GM21529 (cell line): ENCODE measurements at regions not wholly inside any gene's neighbourhood (a gene's known extent, or its start where the extent isn't known, plus 50 kb on each side); places are given as distances from the start of the nearest gene placed in this dataset.

Experiments used
- ATAC-seq: cut with Tn5 transposase; IDR thresholded peaks from one replicate; pipeline ENCODE4 v1.9.1; 2021; ENCODE audit not compliant: unreplicated experiment

DNA sequence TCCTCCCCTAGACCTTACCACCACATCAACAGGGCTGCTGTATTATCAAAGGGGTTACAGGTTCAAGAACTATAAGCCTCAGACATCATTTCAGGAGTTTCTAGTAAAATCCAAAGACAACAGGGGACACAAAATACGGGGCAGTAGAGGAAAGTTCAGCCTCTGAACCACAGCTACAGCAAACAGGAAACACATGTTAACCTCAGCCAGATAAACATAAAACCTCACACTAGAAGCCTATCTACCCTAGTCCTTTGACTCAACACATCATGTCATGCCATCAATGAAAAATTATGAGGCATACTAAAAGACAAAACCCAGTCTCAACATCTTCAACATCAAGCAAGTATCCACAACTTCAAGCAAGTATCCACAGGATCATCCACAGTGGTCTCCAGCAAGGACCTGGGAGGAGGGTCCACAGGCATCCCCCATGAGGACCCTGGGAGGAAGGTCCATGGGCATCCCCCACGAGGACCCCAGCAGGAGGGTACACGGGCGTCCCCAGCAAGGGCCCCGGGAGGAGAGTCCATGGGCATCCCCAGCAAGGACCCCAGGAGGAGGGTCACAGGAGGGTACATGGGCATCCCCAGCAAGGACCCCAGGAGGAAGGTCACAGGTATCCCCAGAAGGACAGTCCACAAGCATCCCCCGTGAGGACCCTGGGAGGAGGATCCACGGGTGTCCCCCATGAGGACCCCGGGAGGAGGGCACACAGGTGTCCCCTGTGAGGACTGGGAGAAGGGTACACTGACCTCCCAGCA lies 440.0 kb downstream of the MATN1 start:
- no peak for ATAC-seq

DNA sequence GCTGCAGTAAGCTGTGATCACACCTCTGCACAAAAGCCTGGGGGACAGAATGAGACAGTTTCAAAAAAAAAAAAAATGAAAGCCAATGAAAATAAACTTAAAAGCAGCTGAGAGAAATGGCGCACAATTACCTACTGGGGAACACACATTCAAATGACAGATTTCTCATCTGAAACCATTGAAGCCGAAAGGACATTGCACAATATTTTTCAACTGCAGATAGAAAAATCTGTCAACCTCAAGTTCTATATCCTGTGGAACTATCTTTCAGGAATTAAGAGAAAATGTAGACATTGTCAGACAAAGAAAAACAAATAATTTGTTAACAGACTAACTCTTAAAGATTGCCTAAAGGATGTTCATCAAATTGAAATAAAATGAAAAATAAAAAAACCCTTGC lies 442.8 kb downstream of the MATN1 start:
- no peak for ATAC-seq

DNA sequence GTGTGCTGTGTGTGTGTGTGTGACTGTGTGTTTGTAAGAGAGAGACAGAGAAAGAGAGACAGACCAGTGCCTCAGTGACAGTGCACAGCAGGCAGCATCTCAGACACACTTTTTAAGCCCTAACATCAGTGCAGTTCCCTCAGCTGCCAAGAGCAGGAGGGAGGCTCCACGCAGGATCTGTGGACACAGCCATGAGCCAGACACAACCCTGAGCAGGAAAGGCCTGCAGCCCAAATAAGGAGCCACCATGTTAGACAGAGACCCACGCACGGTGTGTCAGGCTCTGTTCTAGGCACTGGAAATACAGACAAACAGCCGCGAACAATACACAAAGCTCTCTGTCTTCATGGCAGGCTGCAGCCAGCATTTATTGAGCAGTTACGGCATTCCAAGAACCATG lies 445.5 kb downstream of the MATN1 start:
- no peak for ATAC-seq

DNA sequence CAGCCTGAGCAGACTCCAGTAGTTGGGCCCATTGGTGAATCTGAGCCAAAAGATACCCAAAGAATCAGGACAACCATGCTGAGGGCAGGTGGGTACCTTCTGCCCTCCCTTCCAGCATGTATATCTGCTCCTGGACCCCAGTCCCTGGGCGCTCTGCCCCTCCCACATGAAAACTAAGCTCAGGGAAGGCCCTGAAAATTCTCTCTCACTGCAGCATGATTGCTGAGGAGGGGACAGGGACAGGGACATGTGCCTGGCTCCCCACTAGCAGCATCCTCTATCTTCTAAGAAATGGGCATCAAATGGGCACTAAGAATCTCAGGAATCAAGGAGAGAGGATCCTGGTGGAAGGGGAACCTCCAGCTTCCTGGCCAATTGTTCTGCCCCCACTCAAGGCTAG lies 446.0 kb downstream of the MATN1 start:
- ATAC-seq: no peak

DNA sequence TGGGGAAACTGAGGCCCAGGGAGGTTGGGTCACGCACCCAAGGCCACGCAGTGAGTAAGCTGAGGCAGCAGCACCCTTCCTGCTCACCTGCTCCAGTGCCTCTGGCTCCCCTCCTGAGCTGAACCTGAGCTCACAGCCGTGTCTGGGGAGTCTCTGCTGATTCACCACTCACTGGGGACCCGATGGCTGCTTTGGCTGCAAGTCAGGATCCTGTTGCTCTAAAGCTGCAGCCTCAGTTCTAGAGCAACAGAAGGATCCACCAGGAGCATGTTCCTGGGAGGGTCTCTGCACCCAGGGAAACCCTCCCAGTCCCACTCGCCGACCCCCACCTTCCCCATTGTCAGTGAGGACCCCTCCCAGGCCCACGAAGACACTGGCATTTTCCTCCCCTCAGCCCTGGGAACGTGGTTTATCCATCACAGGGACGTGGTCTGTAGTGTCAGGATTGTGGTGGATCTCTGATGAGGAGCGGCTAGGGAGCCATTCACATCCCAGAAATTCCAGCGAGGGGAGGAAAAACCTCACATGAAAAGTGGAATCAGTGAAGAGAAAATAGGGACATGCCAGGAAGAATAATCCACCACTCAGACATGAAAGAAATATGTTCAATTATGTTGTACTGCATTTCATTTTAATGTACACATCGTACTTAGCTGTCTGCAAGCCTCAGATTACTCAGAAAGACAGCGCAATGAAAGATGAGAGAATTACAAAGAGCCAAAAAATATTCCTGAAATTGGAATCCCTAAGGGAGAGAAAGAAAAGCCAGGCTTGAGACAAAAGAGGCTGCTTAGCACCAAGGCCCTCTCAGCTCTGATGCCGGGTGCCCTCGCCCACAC lies 447.2 kb downstream of the MATN1 start:
- no peak for ATAC-seq

DNA sequence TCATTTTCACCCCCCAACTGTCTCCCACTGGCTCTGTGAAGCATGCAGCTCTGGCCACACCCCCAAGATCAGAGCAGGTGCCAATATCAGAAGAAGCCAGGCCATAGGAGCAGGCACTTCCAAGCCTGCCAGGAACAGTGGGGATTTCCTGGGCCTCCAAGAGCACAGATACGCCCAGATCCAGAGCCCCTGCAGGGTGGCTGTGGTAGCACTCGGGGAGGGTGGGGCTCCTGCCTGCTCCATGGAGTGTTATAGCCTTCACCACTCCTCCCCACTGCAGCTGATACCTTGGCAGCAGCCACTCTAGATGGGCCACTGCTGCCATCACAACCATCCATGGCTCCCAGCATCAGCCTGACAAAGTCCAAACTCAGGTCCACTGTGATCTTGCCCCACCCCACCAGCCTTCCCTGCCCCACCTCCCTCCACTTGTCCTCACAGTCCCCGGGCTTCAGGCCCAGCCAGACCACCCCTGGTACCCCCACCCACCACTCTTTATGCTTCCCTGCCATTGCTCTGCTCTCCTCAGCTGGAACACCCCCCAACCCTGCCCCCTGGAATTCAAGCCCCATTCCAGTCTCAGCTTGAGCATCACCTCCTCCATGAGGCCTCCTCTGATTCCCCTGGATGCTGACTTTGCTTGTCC lies 448.3 kb downstream of the MATN1 start:
- ATAC-seq: no peak

DNA sequence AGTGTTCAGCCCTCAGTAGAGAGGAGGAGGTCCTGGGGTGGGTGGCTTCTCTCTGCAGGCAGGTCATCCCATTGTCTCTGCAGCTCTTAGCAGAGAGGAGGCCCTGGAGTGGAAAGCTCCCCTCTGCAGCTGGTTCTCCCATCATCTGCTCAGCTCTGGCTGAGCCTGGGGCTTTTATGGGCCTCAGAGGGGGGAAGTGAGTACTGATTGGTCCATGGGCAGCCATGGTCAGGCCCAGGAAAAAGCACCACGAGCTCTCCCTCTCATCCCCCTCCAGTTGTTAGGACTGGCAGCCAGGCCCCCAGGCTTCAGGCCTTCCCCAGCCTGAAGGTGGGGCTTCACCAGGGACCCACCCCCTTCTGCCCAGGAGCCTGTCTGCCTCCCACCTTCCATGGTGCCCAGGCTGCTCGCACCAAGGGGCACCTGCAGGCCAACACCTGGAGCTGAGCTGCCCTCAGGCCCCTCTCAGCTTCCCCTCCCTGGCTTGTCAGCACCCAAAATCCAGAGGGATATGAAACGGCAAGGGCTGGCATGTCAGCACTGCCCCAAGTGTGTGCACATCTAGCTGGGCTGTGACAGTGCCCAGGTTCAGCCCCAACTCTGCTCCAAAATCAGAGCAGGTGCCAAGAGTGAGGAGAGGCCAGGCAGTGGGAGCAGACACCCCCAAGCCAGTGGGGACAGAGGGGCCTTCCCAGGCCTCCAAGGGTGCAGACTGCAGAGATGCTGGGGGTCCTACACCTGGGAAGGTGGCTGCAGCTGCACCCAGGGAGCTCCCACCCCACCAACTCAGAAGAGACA lies 449.0 kb downstream of the MATN1 start:
- ATAC-seq: no peak

DNA sequence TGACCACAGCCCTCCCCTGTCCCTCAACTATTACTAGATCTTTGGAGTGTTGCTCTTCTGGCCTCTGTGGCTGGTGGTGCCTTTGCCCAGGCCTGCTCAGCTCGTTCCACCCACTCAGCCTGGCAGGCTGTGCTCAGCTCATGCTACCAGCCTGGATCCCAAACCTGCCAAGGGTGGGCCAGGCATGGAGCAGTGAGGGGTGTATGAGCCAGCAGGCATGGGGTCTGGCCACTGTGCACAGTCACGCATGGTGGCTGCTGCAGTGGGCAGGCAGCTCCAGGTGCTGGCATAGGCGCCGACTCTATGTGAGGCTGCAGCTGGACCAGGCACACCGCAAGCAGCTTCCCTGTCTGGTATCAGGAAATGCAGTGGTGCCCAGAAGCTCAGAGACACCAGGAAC lies 449.9 kb downstream of the MATN1 start:
- ATAC-seq: no peak

DNA sequence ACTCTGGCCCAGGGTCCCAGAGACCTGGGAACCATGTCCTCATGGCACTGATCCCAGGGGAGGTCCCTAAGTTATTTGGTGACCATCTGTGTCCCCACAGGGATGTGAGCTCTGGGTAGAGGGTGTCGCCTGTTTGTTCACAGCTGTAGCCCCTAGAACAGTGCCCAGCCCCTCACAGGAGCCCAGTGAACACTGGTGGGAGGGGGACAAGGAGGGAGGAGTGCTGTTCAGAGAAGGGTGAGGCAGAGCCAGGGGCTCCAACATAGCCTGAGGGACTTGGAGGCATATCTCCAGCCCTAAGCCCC lies 450.4 kb downstream of the MATN1 start:
- ATAC-seq: no peak

DNA sequence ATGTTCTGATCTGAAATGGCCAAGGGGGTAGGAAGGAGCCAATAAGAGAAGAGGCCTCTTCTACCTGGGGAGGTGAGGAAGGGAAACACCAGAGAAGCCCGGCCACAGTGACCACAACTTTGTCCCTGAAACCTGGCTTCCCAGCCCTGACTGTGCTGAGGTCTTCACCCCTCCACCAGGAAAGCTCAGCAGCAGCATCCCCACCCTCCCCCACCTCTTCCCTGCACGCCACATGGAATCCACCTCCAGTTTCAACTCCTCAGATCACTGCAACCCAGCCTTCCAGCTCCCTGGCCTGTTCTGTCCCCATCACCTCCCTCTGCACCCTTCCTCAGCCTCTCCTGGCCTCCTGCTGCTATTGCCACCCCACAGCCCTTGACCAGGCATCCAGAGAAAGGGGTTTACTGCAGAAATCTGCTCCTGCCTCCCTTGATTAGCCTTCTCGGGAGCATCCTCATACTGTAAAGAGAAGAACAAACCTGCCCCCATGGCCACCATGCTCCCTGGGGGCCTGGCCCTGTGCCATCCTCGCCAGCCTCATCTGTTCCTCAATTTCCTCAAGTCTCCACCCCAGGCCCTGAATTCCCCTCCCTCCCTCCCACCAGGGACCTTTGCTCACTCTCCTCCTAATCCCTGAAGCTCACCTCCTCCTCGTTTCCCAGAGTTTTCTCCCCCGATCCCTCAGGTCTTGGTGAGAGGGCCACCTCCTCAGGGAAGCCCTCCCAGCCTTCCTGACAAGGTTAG lies 450.9 kb downstream of the MATN1 start:
- no peak for ATAC-seq

DNA sequence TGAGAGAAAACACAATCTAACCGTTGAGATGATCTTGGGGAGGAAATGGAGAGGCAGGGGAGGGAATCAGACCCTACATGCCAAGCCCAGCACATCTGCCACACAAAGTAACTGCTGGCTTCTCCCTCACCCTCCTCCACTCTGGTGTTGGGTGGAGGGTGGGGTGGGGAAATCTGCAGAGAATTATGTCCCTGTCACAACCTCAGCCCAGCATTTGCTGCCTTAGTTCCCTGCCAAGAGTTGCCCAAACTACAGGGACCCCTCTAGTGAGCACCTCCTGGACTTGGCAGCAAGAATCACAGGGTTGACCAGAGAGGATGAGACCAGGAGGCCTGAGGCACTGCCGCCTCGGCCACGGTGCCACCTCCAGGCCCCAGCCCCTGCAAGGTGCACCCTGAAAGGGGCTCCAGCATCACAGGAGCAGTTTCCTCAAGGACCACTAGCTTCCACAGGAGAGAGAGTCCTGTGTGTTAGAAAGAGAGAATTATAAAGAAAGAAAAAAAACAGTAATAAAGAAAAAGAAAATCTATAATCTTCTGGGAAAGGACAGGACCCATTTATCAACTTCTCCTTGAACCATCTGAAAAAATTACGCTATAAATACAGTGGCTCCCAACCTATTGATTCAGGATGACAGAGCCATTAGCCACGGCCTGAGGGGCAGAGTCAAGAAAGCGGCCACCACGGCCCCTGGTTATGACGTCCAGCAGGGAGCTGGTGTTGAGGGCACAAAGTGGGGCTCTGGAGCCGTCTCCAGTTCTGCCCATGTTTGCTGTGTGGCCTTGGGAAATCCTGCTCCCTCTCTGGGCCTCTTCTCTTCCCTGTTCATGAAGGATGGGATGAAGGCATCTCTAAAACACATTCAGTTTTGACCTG lies 451.7 kb downstream of the MATN1 start:
- no peak for ATAC-seq

DNA sequence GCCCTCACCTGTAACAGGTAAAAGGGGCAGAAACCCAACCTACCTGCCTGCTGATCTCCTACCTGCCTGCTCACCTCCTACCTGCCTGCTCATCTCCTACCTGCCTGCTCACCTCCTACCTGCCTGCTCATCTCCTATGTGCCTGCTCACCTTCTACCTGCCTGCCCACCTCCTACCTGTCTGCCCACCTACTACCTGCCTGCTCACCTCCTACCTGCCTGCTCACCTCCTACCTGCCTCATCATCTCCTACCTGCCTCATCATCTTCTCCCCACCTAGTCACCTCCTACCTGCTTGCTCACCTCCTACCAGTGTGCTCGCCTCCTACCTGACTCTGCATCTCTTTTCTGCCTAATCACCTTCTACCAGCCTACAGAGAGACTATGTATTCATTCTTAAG lies 452.9 kb downstream of the MATN1 start:
- no peak for ATAC-seq

DNA sequence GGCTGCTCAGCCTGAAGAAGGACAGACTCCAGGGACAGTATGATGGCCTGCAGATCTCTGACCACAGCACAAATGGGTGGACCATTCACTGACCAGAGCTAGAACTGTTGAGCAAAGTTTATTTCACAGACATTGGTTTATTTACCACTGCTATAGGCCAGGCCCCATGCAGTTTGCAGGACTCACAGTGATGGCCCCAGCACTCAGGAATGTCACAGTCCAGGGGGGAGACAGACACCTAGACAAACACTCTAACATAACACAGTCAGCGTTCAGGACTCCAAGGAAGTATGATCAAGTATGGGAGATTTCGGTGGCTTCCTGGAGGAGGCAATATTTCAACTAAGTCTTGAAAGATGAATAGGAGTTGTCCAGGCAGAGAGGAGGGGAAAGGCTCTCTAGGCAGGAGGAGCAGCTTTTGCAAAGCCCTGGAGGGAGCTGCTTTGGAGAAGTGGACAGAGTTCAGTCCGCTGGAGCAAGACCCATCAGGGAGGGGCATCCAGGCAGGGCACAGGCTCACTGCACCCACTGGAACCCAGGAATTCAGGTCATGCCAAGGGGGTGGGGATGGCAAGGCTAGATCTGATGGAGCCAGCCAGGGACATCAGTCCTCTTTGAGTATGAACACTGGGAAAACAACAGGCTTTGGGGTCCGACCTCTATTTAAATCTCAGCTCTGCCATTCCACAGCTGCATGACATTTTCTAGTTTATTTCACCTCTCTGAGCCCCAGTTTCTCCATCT lies 454.3 kb downstream of the MATN1 start:
- no peak for ATAC-seq

DNA sequence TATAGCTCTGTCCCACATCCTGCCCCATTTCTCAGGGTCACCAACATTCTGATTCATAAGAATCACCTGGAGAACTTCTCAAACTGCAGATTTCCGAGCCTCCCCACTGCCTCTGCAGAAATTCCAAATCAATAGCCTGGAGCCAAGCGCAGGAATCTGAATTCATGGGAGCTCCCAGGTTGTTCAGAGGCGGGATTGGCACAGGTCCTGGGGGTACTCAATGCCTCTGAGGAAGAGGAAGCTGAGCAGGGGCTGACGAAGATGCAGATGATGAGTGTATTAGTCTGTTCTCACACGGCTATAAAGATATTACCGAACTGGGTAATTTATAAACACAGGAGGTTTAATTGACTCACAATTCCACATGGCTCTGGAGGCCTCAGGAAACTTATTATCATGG lies 455.5 kb downstream of the MATN1 start:
- no peak for ATAC-seq

DNA sequence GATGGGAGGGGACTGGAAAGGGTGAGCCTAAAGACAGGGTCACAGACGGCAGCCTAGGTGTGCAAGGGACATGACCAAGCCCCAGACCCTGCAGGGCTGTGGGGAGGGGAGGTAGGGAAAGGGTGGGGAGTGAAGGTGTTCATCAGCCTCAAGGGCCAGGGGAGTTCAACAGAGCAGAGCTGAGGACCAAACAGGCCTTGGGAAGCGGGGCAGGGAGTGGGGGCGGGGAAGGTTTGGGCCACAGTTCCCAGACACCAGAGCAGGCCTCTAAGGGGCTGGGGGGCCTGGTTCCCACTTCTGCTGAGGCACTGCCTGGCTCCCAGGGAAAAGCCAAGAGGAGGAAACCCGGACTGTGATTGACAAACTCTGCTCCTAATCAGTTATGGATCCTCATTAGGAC lies 456.3 kb downstream of the MATN1 start:
- no peak for ATAC-seq

DNA sequence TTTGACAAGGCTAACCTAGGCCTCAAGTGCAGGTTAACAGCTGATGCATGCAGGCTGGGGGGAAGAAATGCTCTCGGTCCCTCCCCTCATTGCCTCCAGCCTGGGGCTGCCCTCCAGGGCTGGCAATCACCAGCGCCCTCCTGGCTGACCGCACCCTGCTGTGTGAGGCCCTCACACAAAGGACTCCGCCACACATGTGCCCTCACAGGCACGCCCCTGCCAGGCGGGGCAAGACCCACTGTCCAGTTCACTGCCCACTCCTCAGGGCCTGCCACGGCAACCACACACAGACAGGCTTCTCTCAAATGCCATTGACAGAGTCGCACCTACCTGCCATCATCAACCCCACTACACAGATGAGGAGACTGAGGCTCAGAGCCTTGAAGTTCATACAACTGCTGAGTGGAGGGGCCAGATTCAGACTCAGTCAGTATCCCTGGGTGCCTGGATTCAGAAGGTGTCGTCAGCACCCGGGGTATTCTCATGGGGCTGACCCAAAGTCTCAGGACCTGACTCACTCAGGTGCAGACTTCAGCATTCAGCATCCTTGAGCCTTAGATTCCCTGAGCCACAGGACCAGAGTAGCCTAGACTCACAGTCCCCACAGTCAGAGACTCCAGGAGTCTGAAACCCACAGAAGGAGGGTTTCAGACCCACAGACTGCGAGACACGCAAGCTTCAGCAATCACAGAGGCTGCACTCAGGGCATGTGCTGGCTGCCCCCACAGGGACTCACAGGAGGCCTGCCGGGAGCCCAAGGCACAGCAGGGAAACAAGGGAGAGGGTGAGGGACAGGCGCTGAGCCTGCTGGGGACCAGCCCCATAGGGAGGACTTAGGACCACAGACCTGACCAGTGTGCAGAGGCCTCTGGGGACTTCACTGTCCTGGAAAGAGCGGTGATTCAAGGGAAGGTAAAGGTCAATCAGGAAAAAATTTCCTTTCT lies 458.0 kb downstream of the MATN1 start:
- no peak for ATAC-seq

DNA sequence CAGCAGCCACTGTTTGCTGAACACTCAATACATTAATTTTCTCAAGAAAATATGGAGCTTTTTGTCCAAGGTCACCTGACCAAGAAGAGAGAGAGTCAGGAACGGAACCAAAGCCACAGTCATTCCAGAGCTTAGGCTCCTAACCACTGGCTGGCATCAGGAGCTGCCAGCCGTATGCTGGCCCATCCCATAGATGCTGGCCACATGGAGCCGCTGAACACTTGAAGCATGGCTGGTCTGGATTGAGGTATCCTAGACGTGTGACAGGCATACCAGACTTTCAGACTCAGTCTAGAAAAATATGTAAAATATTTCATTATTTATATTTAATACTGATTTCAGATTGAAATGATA lies 458.7 kb downstream of the MATN1 start:
- ATAC-seq: no peak
